ENCODE measurements at regions not wholly inside any gene's neighbourhood (a gene's known extent, or its start where the extent isn't known, plus 50 kb on each side); places are given as distances from the start of the nearest gene placed in this dataset.
"Not testable (repeated sequence)": the region's sequence is repeated elsewhere in the genome, so short reads cannot be mapped to it uniquely, and the experiment has no call there.

- TF ChIP-seq, protein P1, sequence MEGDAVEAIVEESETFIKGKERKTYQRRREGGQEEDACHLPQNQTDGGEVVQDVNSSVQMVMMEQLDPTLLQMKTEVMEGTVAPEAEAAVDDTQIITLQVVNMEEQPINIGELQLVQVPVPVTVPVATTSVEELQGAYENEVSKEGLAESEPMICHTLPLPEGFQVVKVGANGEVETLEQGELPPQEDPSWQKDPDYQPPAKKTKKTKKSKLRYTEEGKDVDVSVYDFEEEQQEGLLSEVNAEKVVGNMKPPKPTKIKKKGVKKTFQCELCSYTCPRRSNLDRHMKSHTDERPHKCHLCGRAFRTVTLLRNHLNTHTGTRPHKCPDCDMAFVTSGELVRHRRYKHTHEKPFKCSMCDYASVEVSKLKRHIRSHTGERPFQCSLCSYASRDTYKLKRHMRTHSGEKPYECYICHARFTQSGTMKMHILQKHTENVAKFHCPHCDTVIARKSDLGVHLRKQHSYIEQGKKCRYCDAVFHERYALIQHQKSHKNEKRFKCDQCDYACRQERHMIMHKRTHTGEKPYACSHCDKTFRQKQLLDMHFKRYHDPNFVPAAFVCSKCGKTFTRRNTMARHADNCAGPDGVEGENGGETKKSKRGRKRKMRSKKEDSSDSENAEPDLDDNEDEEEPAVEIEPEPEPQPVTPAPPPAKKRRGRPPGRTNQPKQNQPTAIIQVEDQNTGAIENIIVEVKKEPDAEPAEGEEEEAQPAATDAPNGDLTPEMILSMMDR (IDR thresholded peaks at IDR 0.05; ENCODE audit: insufficient read depth, low read depth, low read length, missing control alignments): no peak
- DNase-seq (ENCODE audit: low read depth): no peak
- H3K4me3 ChIP-seq (ENCODE audit: low read length): no peak overlapping the region
Observed at GRCh38 chr7:49023345-49024328, 99.3 kb downstream of the CDC14C start.

- TF ChIP-seq, protein P1 (IDR thresholded peaks at IDR 0.05; ENCODE audit: insufficient read depth, low read depth, low read length, missing control alignments): no peak
- no peak overlapping the region for H3K4me3 ChIP-seq (ENCODE audit: low read length)
Observed at GRCh38 chr7:49030221-49030620, 105.9 kb downstream of the CDC14C start.

DNA sequence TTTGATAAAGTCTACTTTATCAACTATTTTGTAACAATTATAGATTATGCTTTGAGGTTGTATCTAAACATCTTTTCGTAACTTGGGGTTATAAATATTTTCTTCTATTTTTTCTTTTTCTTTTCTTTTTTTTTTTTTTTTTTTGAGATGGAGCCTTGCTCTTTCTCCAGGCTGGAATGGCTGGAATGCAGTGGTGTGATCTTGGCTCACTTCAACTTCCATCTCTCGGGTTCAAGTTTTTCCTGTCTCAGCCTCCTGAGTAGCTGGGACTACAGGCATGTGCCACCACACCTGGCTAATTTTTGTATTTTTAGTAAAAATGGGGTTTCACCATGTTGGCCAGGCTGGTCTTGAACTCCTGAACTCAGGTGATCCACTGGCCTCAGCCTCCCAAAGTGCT, 108.8 kb downstream of the CDC14C start:
- not testable (repeated sequence) for DNase-seq (ENCODE audit: low read depth); H3K4me3 ChIP-seq (ENCODE audit: low read length)

More at GRCh38 chr7:49030221-49030620, 105.9 kb downstream of the CDC14C start:
- DNase-seq (ENCODE audit: low read depth): no peak

DNA sequence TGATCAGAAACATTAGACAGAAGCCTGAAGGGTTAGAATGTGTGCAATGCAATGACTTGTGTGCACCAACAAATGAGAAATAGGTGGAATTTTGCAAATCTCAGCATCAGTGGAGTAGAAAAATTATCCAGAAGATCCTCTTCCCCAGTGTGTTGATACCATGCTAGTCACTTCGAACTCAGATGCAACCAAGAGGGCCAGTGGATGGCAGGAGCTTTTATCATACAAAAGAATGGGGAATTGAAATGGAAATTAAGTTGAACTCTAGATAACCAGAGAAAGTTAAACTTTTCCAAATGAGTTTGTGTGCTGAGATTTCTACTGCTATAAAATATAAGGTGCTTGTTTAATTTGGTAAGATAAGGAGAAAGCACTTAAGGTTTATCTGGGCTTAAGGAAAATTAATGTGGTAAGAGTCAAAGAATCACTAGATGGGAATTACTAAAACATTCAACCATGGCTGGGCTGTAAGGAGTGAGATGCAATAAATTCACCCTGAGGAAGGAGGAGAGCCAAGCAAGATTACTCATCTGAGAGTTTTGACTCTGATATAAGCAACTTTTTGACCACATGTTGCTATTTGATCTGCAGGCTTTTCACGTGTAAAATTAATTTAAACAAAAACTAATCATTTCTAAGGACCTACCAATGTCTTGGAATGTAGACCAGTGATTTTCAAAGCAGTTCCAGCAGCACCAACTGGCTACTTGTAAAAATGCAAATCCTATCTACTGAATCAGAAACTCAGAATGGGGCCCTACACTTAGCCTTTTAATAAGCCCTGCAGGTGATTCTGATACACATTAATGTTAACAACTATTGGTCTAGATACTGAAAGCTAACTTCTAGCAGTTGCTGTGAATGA, 113.2 kb downstream of the CDC14C start:
- TF ChIP-seq, protein P1 (IDR thresholded peaks at IDR 0.05; ENCODE audit: insufficient read depth, low read depth, low read length, missing control alignments): no peak
- no peak overlapping the region for H3K4me3 ChIP-seq (ENCODE audit: low read length)
- DNase-seq (ENCODE audit: low read depth): no peak

DNA sequence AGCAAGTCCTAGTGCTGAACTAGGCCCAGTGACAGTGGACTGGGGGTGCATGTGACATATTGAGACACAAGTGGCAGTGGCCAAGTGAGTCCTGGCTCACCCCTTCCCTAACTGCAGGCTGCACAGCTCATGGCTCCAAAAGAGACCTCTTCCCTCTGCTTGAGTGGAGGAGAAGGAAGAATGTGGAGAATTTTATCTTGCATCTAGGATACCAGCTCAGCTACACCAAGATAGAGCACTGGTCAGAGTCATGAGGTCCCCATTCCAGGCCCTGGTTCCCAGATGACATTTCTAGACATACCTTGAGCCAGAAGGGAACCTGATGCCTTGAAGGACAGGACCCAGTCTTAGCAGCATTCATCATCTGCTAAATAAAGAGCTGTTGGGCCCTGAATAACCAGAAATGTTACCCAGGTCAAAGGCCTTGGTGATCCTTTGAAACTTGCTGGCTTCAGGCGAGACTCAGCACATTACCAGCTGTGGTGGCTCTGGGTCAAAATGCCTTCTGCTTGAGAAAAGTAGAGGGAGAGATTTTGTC, 114.5 kb downstream of the CDC14C start:
- TF ChIP-seq, protein P1 (IDR thresholded peaks at IDR 0.05; ENCODE audit: insufficient read depth, low read depth, low read length, missing control alignments): no peak
- DNase-seq (ENCODE audit: low read depth): no peak
- no peak overlapping the region for H3K4me3 ChIP-seq (ENCODE audit: low read length)

GRCh38 chr7:49060743-49061142, 136.4 kb downstream of the CDC14C start:
- TF ChIP-seq, protein P1 (IDR thresholded peaks at IDR 0.05; ENCODE audit: insufficient read depth, low read depth, low read length, missing control alignments): no peak
- no peak overlapping the region for H3K4me3 ChIP-seq (ENCODE audit: low read length)
- no peak for DNase-seq (ENCODE audit: low read depth)

DNA sequence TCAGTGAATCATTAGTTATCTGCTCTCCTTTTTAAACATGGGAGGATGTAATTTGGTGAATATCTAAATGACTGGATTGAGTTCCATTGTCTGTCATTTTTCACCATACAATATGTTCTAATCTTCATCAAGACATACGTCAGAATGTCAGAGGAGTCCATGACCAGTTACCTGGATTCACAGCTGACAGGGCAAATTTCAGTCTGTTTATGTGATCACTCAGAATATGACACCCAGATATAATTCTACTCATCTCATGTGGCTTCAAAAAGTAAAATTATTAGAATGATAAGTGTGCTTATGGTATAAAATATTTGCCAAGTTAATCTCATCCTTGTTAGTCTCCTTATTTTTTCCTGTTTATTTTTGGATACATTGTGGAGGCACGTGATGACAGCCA, 150.2 kb downstream of the CDC14C start:
- no peak overlapping the region for H3K4me3 ChIP-seq (ENCODE audit: low read length)
- DNase-seq (ENCODE audit: low read depth): no peak

More for the DNA sequence above, 150.2 kb downstream of the CDC14C start:
- TF ChIP-seq, protein P1 (IDR thresholded peaks at IDR 0.05; ENCODE audit: insufficient read depth, low read depth, low read length, missing control alignments): no peak

Measured in epithelial cell of esophagus (primary cell).